Heart left ventricle (tissue), 13 donors: ENCODE measurements at regions not wholly inside any gene's neighbourhood (a gene's known extent, or its start where the extent isn't known, plus 50 kb on each side); places are given as distances from the start of the nearest gene placed in this dataset.

Source experiments
- POLR2A ChIP-seq, 2 donors: fragments of 450-650 bp; IDR thresholded peaks; one replicate each; pipeline ENCODE4 v1.6.1; 2017; ENCODE audit warnings: antibody characterized with exemption in 2 of 2, mild to moderate bottlenecking in 2 of 2, moderate library complexity in 2 of 2
- TF ChIP-seq, protein P1 (sequence below), 12 donors: fragments of 200-600 bp; sonication (generic) in 4 of 12; IDR thresholded peaks; one replicate each; pipeline versions ENCODE4 v1.5.0 to v1.8.0; 2018 to 2022; ENCODE audit warnings: antibody characterized with exemption in 12 of 12, mild to moderate bottlenecking in 5 of 12
- donor health status: ischemic (EF 13 %, LVEDD 7.1; RV severe dilation, severe dysfunction).
- donor health status: DM: no; HTN: yes; CAD: no.
- donor health status: DM: no; HTN: no; CAD: no.
- donor health status: ischemic (EF 25% LVEDD 6.9; RV normal size, moderate dysfunction).
- donor health status: ischemic (EF 25% LVEDD 5.7; RV mildly dilated, moderate dysfunction).
- donor health status: ischemic (EF 35%, LVEDD 5.7; RV mildly dilated, moderate dysfunction).
- donor health status: nonischemic (EF 11% LVEDD 7.7; RV severe dilation, severe dysfunction).
- donor health status: DM: yes; HTN: yes; CAD: no.
- donor health status: PGD.
- donor health status: ischemic (EF 29% LVEDD 5.4; RV normal size, mild dysfunction).
- donor health status: nonischemic (EF 23%, LVEDD 6.1; RV moderate dilation, normal function).

DNA sequence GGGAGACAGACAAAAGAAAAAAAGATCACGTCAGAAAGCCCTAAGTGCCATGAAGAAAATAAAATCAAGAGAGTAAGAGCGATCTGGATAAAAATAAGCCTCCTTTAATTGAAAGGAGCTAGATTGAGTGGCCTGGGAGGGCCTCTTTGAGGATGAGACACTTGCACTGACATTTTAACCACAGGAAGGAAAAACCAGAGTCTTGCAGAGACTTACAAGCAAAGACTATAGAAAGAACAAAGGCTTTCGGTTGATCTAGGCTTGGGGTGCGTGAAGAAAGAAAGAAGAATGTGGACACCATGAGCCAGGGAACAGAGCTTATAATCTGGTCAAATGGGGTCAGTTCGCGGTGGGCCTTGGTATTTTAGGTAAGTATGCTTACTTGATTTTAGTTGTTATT lies 342.7 kb downstream of the COG6 start:
- no peak for TF ChIP-seq POLR2A (IDR thresholded peaks at IDR 0.05)
- TF ChIP-seq, protein P1, sequence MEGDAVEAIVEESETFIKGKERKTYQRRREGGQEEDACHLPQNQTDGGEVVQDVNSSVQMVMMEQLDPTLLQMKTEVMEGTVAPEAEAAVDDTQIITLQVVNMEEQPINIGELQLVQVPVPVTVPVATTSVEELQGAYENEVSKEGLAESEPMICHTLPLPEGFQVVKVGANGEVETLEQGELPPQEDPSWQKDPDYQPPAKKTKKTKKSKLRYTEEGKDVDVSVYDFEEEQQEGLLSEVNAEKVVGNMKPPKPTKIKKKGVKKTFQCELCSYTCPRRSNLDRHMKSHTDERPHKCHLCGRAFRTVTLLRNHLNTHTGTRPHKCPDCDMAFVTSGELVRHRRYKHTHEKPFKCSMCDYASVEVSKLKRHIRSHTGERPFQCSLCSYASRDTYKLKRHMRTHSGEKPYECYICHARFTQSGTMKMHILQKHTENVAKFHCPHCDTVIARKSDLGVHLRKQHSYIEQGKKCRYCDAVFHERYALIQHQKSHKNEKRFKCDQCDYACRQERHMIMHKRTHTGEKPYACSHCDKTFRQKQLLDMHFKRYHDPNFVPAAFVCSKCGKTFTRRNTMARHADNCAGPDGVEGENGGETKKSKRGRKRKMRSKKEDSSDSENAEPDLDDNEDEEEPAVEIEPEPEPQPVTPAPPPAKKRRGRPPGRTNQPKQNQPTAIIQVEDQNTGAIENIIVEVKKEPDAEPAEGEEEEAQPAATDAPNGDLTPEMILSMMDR (IDR thresholded peaks at IDR 0.05): no peak
